GM18498 (cell line): ENCODE measurements at regions not wholly inside any gene's neighbourhood (a gene's known extent, or its start where the extent isn't known, plus 50 kb on each side); places are given as distances from the start of the nearest gene placed in this dataset.
"Not testable (repeated sequence)": the region's sequence is repeated elsewhere in the genome, so short reads cannot be mapped to it uniquely, and the experiment has no call there.

Experiments used
- ATAC-seq: cut with Tn5 transposase; IDR thresholded peaks from one replicate; pipeline ENCODE4 v1.9.1; 2021; ENCODE audit warnings: mild to moderate bottlenecking, moderate library complexity; ENCODE audit not compliant: unreplicated experiment

DNA sequence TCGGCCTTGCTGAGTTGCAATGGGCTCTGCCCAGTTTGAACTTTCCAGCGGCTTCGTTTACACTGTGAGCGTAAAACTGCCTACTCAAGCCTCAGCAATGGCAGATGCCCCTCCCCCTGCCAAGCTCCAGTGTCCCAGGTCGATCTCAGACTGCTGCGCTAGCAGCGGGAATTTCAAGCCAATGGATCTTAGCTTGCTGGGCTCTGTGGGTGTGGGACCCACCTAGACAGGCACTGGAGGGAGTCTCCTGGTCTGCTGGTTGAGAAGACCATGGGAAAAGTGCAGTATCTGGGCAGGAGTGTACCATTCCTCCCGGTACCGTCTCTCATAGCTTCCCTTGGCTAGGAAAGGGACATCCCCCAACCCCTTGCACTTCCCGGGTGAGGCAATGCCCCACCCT, 88.2 kb downstream of the KLHL28 start:
- ATAC-seq = no peak

DNA sequence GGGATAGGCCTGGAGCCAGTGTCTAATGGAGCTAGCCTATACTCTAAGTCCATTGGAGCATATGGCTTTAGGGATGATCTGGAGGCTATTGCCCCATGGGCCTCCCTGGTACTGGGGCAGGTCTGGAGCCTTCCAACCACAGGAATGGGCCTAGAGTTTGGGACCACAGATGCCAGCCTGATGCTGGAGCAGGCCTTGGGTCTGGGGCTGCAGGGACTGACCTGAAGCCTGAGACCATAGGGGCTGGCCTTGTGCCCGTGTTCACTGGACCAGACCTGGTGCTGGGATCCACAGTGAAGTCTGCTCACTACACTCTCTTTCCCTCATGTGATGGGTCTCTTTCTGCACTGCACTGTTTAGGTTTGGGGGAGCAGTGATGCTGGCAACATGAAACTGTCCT, 95.0 kb downstream of the KLHL28 start:
- no peak for ATAC-seq

DNA sequence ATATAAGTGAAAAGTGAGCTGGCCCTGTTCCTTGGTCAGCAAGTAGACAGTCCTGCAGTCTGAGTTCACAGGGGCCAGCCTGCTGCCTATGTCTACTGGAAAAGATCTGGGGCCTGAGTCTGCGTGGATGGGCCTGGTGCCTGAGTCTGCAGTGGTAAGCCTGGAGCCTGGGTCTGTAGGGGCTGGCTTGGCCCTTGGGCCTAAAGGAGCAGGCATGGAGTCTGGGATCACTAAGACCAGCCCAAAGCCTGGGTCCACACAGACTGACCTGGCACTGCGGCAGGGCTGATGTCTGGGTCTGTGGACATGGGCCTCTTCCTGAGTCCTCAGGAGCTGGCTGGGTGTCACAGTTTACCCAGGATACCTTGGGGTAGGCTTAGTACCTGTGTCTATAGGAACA, 95.4 kb downstream of the KLHL28 start:
- no peak for ATAC-seq

DNA sequence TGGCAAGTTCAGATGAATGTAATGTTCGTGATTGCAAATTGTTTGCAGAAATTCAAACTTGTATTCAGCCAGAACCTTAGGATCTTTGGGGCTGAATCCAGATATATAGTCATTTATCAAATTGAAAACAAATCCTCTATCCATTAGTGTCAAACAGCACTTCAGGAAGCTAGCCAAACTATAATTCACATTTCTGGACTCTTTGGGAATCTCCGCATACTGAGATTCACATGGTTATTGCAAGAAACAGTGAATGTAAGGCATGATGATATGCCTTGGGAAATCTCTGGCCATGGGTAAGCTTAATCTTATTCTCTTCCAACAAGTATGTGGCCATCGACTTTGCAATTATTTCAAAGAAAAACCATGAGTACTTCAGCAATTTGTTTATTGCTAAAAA, 98.5 kb downstream of the KLHL28 start:
- no peak for ATAC-seq

DNA sequence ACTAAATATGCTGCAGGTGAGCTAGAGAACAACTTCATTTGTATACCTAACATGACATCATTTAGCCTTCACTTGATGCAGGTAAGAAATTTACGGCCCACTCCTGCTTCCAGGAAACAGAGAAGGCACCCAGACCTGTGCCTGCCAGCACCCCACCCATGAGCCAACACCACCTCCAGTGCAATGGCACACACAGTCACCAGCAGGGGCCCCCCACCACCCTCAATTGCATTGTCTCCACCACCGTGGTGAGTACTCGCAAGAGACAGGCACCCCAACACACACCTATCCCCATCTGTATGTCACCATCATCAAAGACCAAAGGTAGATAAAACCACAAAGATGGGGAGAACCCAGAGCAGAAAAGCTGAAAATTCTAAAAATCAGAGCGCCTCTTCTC, 107.6 kb downstream of the KLHL28 start:
- no peak for ATAC-seq

DNA sequence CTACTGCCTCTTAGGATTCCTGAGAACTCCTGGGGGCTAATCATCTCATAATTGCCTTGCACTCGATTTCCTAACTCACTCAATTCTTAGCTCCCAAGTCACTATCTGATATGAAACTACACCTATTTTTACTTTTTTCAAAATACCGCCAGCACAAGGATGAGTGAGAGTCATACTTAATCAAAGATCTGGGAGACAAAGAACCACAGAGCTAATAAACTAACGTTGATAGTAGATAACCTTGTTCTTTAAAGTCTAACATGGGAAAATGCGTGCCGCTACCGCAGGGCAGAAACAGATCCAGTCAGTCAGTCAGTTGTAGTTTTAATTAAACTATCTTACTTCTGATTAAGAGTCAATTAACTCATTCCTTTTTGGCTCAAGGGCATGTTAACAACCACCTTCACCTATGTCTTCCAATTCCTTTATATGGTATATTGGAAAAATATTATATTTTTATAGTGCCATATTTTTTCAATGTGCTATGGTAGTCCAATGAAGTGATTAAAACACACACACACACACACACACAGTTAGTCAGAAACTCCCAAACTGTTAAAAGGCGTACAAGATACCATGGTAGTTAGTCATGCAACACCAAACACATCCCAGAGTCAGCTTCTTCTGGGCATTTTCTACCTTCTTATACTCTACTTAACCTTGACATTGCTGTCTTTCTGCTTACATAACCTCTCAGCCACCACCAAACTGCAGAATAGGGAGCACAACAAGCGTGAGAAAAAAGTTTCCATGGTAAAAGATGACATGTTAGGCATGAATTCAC, 114.0 kb downstream of the KLHL28 start:
- ATAC-seq = no peak

DNA sequence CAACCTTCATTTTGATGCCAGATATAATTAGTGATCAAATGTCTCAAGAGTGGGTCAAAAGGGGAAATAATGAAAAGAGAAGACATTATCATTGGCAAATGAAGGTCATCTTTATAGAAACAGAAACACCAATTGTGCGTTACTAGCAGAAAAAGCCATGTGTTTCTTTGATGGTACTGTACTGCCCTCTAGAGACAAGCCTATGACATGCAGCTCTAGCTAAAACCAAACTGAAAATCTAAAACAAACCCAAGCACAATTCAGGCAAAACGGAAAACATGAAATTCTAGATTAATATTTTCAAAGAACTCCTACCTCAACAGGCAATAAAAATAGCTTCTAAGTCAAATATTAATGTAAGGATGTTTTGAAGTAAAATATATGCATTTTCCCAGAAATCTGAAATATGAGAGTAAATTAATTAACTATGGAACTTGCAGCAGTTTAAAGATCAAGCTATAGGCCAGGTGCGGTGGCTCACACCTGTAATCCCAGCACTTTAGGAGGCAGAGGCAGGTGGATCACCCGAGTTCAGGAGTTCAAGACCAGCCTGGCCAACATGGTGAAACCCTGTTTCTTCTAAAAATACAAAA, 115.4 kb downstream of the KLHL28 start:
- ATAC-seq = peak; percentile 71

DNA sequence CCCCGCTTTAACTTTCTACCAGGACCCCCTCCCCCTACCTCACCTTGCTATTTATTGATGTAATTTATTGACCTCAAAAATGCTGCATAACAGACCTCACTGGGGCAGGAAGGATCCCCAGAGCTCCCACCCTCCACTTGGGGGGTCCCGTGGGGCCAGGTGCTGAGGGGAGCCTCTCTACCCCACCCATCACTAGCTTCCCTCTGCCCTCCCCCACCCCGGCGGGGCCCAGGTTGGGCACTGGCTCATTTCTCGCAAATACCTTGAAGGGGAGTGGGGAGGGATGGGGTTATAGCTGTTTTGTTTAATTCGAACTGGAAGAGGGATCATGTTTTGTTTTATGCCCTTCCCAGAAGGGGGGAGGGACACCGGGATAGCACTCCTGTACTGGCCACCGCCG, 125.8 kb downstream of the KLHL28 start:
- not testable (repeated sequence) for ATAC-seq

DNA sequence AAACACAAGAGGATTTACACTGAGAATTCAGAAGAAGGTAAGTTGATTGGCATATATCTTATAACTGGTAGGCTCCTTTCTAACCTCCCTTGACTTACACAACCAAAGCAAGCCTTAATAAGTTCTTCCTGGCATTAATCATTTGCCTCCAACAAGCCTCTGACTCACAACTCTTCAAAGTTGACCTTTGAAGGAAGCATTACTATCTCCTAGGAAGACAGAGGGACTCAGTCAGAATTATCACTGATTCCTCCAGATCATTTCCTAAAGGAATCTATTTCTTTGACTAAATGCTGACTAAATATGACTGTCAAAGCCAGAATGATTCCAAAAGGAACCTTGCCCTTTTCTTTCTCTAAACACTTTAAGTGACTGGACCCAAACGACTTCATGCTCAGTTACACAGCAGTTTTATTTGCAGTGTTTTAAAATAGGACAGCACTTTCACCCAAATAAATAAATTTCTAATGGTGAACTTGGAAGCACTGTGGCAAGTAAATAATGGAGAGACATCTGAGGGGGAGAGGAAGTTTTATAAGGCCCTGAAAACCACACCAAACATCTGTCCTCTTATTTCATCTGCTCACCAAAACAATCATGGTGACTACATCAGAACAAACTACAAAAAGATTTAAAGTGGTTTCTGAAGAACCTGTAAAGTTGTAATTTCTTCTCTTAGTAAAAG, 128.2 kb downstream of the KLHL28 start:
- ATAC-seq = no peak

DNA sequence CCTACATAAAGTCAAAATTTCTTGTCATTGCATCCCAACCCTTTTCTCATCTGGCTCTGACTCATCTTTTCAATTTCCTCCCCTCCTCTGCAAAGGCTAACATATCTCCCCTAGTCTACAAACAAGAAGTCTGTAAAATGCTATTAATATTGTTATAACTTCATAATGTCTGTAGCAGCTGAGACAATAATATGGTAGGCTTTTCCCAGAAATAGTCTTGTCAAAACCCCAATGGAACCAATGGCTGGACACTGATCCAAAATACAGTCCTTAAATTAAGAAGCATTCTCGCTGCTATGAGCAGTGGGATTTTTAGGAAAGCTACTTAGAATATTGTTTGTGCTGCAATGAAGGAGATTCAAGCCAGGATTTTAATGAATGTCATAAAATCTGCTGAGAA, 131.4 kb downstream of the KLHL28 start:
- ATAC-seq = no peak

DNA sequence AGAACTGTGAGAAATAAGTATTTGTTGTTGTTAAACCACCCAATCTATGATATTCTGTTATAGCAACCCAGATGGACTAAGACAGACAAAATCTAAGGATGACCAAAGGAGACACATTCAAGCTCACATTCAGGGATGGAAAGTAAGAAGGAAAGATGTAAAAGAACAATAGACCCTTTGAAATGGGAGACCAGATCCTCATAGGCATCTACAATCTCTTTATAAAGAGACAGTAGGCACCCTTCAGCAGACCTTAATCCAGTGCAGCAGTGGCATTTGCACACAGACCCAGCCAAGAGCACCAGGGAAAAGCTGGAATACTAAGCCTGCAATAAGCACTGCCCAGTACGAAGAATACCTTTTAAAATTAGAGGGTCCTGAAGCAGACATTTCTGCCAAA, 132.7 kb downstream of the KLHL28 start:
- no peak for ATAC-seq

DNA sequence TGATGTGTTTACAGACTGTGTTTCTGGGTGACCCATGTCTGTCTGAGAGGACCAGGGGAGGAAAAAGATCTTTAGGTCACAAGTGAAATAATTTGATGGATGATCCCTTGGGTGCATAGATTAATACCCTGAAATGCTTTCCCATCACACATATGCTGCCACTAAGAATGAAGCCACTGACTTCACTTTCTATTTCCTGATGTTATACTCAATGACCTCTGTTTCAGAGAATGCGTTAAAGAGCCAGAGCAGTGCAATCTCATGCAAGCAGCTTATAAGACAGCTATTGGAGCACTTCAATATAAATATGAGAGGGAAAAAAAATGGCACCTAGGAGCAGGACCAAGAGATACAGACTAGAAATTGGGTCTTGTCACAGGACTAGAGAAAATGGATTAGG, 133.7 kb downstream of the KLHL28 start:
- no peak for ATAC-seq

DNA sequence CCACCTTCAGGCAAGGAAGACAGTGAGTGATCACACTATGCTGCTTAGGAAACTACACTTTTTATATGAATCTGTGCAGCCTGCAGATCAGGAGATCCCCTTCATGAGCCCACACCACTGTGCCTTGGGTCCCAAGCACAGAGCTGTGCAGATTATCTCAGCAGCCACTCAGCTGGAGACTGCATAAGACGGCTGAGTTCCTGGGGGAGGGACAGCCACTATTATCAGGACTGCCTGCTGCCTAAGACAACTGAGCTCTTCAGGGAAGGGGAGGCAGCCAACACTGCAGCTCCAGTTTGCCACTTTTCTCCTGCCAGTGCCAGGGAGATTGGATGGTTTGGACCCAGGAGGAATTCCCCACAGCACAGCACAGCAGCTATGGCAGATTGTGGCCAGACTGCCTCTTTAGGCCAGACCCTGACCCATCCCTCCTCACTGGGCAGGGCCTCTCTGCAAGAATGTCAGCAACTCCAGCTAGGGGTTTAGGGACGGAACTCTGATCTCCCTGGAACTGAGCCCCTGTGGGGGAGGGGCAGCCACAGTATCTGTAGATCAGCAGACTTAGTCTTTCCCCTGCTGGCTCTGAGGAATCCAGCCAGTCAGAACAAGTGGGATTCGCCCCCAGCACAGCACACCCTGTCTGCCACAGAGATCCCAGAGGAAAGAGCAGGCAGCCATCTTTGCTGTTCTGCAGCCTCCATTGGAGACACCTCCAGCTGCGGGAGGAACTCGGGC, 141.3 kb downstream of the KLHL28 start:
- ATAC-seq = no peak

DNA sequence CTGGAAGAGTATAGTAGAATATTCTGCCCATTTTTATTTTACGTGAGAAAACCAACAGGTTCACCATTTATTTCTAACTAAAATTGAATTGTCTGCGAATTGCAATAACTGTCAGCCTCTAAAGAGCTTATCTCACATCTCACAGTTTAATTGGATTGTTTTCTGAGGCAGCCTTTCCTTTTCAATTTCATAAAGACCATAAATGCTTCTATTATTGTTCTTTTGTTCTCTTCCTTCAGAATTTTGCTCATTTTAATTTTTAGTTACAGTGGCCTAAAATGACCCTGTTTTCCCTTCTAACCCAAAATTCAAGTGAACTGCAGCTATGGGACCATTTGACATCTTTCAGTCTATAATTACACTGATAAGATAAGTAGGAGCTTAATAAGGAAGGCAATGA, 147.6 kb downstream of the KLHL28 start:
- ATAC-seq = no peak

DNA sequence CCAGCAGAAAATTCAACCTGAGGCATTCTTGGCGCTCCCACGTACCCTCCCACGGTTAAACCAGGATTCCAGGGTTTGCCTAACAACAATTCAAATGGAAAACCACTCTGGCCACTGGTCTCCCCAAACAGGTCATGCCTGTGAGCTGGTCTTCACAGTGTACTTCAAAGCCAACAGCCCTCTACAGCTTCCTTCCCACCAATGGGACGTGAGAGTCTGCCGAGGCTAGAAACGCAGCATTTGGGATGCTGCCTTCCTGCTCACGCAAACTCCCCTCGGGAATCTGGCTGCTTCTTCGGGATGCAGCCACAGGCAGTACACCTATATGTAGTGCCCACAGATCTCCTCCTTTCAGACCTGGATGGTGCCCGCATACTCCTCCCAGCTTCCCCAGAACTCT, 149.1 kb downstream of the KLHL28 start:
- ATAC-seq = no peak

DNA sequence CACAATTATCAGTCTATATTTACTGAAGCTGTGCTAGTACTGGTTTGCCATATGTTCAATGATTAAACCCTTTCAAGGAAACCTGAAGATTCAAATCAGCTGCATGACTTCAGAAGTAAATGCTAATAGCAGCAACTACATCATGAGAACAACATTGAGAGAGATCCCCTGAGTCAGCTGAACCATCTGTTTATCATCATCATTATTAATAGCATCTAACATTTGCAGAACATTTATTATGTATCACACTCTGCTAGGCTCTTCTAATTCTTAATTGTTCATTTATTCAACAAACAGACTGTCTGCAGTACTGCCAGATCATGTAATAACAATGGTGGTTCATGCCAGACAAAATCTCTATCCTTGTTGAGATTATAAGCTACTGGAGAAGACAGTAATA, 157.4 kb downstream of the KLHL28 start:
- no peak for ATAC-seq

DNA sequence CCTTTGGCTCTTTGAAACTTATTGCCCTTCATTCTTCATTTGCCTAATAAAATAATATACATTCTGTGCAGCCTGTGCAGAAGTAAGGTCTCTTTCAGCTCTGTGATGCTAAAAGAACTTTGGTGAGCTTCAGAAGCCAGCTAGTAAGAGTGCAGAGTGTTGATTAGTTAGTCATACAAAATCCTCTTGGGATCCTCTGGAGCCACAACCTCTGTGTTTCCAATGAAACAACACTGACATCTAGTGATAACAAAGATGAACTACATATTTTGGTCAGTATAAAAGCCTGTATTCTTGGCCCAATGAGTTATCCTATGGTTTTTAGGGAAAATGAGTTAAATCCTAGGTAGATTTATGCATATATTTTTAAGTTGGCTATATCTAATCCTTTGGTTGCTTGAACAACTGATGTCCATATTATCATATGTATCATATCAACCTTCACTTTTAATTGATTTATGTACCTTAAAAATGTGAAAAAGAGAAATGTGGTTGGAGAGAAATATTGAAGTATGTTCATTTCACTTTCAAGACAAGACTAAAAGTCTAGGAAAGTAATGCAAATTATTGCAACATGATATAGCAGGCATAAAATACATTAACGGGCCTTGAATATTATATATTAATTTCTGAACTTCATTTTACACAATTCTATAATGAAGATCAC, 158.4 kb downstream of the KLHL28 start:
- ATAC-seq = no peak

DNA sequence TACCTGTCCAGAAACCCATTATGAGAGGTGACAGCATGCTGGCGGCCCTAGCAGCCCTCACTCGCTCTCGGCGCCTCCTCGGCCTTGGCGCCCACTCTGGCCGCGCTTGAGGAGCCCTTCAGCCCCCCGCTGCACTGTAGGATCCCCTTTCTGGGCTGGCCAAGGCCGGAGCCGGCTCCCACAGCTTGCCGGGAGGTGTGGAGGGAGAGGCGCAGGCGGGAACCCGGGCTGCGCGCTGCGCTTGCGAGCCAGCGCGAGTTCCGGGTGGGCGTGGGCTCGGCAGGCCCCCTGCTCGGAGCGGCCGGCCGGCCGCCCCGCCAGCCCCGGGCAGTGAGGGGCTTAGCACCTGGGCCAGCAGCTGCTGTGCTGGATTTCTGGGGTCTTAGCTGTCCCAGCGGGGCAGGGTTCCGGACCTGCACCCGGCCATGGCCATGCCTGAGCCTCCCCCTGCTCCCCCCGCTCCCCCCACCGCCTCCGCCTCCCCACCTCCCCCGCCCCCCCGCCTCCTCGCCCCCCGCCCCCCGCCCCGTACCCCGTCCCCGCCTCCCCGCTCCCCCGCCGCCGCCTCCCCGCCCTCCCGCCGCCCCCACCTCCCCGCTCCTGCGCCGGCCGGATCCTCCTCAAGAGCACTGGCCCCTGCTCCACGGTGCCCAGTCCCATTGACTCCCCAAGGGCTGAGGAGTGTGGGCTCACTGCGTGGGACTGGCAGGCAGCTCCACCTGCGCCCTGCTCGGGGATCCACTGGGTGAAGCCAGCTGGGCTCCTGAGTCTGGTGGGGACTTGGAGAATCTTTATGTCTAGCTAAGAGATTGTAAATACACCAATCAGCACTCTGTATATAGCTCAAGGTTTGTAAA, 163.1 kb downstream of the KLHL28 start:
- ATAC-seq = no peak

DNA sequence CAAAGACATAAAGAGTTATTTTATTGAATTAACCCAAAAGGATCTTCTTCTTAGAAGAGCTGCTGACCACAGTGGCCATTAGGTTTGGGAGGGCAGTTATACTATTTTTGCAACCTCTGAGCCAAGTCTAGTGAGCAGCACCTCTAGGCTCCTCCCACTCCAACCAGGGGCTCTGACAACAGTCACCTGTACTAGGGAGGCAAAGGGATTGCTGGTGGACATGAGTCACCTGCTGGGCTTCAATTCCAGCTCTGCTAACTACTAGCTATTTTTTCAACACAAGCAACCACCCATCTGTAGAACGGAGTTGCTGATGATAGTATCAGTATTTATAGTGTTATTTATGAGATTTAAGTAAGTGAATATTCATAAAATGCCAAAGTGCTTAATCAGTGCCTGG, 166.0 kb downstream of the KLHL28 start:
- no peak for ATAC-seq

DNA sequence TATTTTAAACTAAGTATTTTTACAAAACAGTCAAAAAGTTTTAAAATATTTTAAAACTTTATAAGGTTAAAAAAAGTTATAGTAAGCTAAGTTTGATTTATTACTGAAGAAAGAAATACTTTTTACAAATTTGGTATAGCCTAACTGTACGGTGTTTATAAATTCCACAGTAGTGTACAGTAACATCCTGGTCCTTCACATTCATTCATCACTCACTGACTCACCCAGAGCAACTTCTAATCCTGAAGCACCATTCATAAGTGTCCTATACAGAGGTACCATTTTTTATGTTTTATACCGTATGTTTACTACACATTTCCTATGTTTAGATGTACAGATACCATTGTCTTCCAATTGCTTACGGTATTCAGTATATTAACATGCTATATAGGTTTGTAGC, 170.0 kb downstream of the KLHL28 start:
- ATAC-seq = no peak
